ENCODE measurements at regions not wholly inside any gene's neighbourhood (a gene's known extent, or its start where the extent isn't known, plus 50 kb on each side); places are given as distances from the start of the nearest gene placed in this dataset.

GRCh38 chr12:103097496-103097895, 140.0 kb downstream of the ASCL1 start:
- H3K4me1 ChIP-seq: no peaks in the 10 kb centered on the region
- H3K27me3 ChIP-seq: no peaks in the 10 kb centered on the region
- intact Hi-C loops (cut with DNase I): no loop called here
- H3K36me3 ChIP-seq: no peaks in the 10 kb centered on the region
- H3K9ac ChIP-seq (ENCODE audit: low read depth in 2 of 2, low read length in 2 of 2): no peak overlapping the region
- H3K9me3 ChIP-seq: no peaks in the 10 kb centered on the region
- H3K4me3 ChIP-seq: no peak overlapping the region
- H3K27ac ChIP-seq: no peak overlapping the region
- DNase-seq: no peak
- TF ChIP-seq CTCF (IDR thresholded peaks at IDR 0.05): no peak

- intact Hi-C loops (cut with DNase I): no loop called here
- no peak overlapping the region for H3K4me3 ChIP-seq
- no peaks in the 10 kb centered on the region for H3K4me1 ChIP-seq
- H3K9ac ChIP-seq (ENCODE audit: low read depth in 2 of 2, low read length in 2 of 2): no peak overlapping the region
- no peak for TF ChIP-seq CTCF (IDR thresholded peaks at IDR 0.05)
- no peaks in the 10 kb centered on the region for H3K27me3 ChIP-seq
- DNase-seq: no peak
- H3K36me3 ChIP-seq: no peaks in the 10 kb centered on the region
- H3K27ac ChIP-seq: no peak overlapping the region
- no peaks in the 10 kb centered on the region for H3K9me3 ChIP-seq
Observed at GRCh38 chr12:103100257-103100831, 142.9 kb downstream of the ASCL1 start.

GRCh38 chr12:103102225-103102744, 144.8 kb downstream of the ASCL1 start:
- no peak for TF ChIP-seq CTCF (IDR thresholded peaks at IDR 0.05)
- intact Hi-C loops (cut with DNase I): no loop called here
- H3K9ac ChIP-seq (ENCODE audit: low read depth in 2 of 2, low read length in 2 of 2): no peak overlapping the region
- no peaks in the 10 kb centered on the region for H3K9me3 ChIP-seq
- no peaks in the 10 kb centered on the region for H3K4me1 ChIP-seq
- no peaks in the 10 kb centered on the region for H3K36me3 ChIP-seq
- H3K27me3 ChIP-seq: no peaks in the 10 kb centered on the region
- no peak overlapping the region for H3K4me3 ChIP-seq
- DNase-seq: no peak
- H3K27ac ChIP-seq: no peak overlapping the region

GRCh38 chr12:103105971-103106597, 148.6 kb downstream of the ASCL1 start:
- H3K4me1 ChIP-seq: no peaks in the 10 kb centered on the region
- H3K27ac ChIP-seq: no peak overlapping the region
- DNase-seq: no peak
- no peaks in the 10 kb centered on the region for H3K9me3 ChIP-seq
- intact Hi-C loops (cut with DNase I): no loop called here
- no peaks in the 10 kb centered on the region for H3K36me3 ChIP-seq
- TF ChIP-seq CTCF (IDR thresholded peaks at IDR 0.05): no peak
- H3K4me3 ChIP-seq: no peak overlapping the region
- H3K27me3 ChIP-seq: no peaks in the 10 kb centered on the region
- no peak overlapping the region for H3K9ac ChIP-seq (ENCODE audit: low read depth in 2 of 2, low read length in 2 of 2)

- Histone ChIP-seq H3K4me1 (no peaks in the 10 kb centered on the region), H3K27ac (no peak overlapping the region), H3K36me3 (no peaks in the 10 kb centered on the region), H3K27me3 (no peaks in the 10 kb centered on the region), H3K9me3 (no peaks in the 10 kb centered on the region), H3K9ac (ENCODE audit: low read depth in 2 of 2, low read length in 2 of 2) (no peak overlapping the region), H3K4me3 (no peak overlapping the region)
- intact Hi-C loops (cut with DNase I): no loop called here
- no peak for DNase-seq
- TF ChIP-seq CTCF (IDR thresholded peaks at IDR 0.05): no peak
Observed at GRCh38 chr12:103109861-103110260, 152.4 kb downstream of the ASCL1 start.
